ENCODE measurements at regions not wholly inside any gene's neighbourhood (a gene's known extent, or its start where the extent isn't known, plus 50 kb on each side); places are given as distances from the start of the nearest gene placed in this dataset.

DNA sequence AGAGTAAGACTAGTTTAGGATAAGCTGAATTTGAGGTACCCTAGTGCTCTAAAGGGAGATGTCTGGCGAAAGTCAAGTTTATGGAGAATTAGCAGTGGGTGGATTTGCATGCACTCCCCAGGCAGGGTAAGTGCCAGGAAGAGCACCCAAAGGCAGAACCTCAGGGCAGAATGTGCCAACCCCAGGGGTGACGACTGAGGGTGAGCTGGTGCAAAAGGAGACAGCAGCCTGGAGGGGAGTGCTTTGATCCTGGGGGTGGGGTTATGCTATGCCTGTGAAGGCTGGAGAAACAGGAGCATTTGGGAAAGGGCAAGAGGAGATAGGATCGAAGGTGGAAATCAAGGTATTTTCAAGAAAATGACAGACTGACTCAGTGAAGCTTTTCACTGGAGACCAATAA lies 208.5 kb upstream of the PDE10A start:
- TF ChIP-seq, protein P1, sequence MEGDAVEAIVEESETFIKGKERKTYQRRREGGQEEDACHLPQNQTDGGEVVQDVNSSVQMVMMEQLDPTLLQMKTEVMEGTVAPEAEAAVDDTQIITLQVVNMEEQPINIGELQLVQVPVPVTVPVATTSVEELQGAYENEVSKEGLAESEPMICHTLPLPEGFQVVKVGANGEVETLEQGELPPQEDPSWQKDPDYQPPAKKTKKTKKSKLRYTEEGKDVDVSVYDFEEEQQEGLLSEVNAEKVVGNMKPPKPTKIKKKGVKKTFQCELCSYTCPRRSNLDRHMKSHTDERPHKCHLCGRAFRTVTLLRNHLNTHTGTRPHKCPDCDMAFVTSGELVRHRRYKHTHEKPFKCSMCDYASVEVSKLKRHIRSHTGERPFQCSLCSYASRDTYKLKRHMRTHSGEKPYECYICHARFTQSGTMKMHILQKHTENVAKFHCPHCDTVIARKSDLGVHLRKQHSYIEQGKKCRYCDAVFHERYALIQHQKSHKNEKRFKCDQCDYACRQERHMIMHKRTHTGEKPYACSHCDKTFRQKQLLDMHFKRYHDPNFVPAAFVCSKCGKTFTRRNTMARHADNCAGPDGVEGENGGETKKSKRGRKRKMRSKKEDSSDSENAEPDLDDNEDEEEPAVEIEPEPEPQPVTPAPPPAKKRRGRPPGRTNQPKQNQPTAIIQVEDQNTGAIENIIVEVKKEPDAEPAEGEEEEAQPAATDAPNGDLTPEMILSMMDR (conservative IDR thresholded peaks at IDR 0.05 in 1 of 2, IDR thresholded peaks at IDR 0.05 in 1 of 2; ENCODE audit: extremely low read depth in 1 of 2, insufficient read depth in 1 of 2, low read depth in 1 of 2, low read length in 2 of 2): no peak
- no peak for TF ChIP-seq EZH2 (IDR thresholded peaks at IDR 0.05; ENCODE audit: borderline replicate concordance, low read length)

Measured in mammary epithelial cell (primary cell).